SIG-M5 treated with dmso at 0.1 percent for 504 hours (cell line): ENCODE measurements at regions not wholly inside any gene's neighbourhood (a gene's known extent, or its start where the extent isn't known, plus 50 kb on each side); places are given as distances from the start of the nearest gene placed in this dataset.
"Not testable (repeated sequence)": the region's sequence is repeated elsewhere in the genome, so short reads cannot be mapped to it uniquely, and the experiment has no call there.

Source experiments
- DNase-seq: peaks from one replicate; lab custom pipeline; 2025; ENCODE audit not compliant: unreplicated experiment; lab: John Stamatoyannopoulos, UW

- no peak for DNase-seq
Measured at GRCh38 chr3:67145738-67146137, 147.6 kb downstream of the KBTBD8 start.

GRCh38 chr3:67154429-67154828, 156.3 kb downstream of the KBTBD8 start:
- DNase-seq = no peak

DNA sequence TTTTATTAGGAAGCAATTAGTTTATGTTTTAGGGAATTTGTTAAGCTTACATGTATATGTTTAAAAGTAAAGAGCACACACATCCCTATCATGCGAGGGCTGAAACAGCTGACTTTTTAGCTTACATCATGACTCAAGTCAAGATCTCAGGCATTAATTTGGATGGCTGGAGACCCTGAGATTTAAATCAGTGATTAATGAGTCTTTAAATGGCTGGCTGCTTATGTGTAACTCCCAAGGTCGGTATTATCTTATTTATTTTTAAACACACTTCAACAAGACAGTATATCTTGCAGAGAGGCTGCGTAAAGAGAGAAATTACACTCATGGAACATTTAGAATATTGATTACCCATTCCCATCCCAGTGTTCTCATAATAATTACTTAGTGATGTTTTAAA, 169.4 kb downstream of the KBTBD8 start:
- no peak for DNase-seq

DNA sequence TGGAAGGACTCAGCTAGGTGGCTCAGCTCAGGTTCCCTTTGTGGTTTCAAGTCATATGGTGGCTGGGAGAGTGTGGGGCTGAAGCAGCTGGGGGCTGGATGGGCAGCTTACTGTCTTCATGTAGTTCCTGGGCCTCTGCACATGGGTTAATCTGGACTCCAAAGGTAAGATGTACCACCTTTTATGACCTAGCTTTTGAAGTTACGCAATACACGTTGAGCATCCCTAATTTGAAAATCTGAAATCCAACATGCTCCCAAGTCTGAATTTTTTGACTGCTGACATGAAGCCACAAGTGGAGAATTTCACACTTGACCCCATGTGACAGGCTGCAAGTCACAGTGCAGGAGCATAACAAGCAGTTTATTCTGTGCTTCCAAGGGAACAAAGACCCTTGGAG, 173.7 kb downstream of the KBTBD8 start:
- DNase-seq = no peak

DNA sequence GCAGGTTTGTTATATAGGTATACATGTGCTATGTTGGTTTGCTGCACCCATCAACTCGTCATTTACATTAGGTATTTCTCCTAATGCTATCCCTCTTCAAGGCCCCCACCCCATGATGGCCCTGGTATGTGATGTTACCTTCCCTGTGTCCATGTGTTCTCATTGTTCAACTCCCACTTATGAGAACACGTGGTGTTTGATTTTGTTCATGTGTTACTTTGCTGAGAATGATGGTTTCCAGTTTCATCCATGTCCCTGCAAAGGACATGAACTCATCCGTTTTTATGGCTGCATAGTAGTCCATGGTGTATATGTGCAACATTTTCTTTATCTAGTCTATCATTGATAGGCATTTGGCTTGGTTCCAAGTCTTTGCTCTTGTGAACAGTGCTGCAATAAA, 175.0 kb downstream of the KBTBD8 start:
- DNase-seq = not testable (repeated sequence)

- no peak for DNase-seq
Measured at GRCh38 chr3:67176396-67176795, 178.3 kb downstream of the KBTBD8 start.

- no peak for DNase-seq
Measured at GRCh38 chr3:67192466-67192865, 194.4 kb downstream of the KBTBD8 start.

- no peak for DNase-seq
Measured at GRCh38 chr3:67196677-67197076, 198.6 kb downstream of the KBTBD8 start.

GRCh38 chr3:67198374-67198773, 200.3 kb downstream of the KBTBD8 start:
- no peak for DNase-seq

DNA sequence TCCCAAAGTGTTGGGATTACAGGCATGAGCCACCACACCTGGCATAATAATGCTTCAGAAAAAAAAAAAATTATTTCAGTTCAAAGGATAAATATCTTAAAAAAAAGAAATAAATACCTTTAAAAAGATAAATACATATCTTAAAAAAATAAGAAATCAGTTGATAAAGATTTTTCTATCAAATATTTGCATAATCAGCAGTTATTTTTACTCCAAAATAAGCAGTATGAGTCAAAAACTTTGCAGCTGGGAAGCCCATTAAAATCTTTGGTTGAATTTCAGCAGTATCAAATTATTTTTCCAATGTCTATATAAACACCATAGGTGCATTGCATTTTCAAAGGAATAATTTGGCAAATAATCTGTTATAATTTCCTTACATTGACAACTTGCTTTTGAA, 202.5 kb downstream of the KBTBD8 start:
- DNase-seq = no peak

GRCh38 chr3:67201026-67201425, 202.9 kb downstream of the KBTBD8 start:
- no peak for DNase-seq

DNA sequence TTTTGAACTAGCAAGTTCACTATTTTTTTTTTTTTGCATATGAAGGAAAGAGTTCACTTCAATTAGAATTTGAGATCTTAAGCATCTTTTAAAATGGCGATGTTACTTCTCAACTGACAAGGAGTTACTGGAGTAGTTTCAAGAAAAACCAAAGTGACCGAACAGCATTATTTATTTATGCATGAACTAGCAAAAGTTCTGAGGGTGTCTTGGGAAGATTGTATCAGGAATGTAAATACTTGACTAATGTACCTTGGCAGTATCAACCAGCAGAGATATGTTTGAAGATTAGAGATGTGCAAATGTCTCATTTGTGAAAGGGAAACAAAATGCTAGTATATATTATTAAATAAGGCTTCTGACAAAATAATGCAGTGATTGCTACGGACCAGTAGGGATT, 203.9 kb downstream of the KBTBD8 start:
- no peak for DNase-seq

DNA sequence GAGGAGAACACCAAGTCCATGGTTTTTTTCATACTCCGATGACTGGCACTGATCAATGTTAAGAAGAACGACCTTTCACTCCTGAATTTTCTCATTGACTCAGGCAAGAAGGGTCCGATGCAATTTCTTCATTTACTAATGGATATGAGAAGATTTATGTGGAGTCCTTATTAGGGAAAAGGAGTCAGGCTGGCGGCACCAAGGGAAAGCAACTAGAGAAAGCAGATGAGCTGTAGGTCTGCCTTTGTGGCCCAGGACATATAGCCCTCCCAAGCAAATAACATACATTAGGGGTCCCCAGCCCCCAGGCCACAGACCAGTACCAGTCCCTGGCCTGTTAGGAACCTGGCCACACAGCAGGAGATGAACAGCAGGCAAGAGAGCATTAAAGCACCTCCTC, 206.8 kb downstream of the KBTBD8 start:
- no peak for DNase-seq

GRCh38 chr3:67215690-67216089, 217.6 kb downstream of the KBTBD8 start:
- no peak for DNase-seq

- no peak for DNase-seq
Measured at GRCh38 chr3:67227030-67227429, 228.9 kb downstream of the KBTBD8 start.

DNA sequence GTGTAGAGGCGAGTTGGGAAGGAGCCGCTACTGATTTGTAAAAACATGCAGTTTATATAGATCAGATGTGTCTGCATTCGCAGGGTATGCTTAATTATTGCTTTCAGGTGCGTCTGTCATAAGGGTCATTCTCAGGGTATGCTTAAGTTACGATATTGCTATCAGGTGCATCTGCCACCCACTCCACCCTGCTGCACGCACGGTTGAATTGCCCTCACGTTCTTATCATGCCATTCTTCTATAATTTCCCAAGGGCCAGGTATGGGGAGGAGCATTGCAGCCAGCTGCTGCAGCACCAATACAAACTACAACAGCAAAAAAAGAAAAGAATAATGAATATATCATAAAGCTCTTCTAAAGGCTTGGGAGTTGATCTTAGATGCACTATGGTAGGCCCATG, 230.0 kb downstream of the KBTBD8 start:
- DNase-seq = no peak

DNA sequence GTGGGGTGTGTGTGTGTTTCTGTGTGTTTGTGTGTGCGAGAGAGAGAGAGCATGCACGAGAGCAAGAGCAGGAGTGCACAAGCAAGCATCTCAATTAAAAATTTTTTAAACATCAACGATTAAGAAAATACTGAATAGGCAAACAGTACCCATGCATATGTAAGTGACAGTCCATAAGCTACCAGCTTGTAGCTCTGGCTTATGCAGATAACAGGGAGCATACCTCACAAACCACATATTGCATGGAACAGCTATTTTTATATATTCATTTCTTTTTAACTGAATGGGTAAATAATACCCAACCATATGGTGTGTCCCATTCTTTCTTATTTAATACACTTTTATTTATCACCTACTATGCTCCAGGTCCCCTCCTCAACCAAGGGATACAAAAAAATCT, 234.5 kb downstream of the KBTBD8 start:
- DNase-seq = no peak

GRCh38 chr3:67239353-67239752, 241.2 kb downstream of the KBTBD8 start:
- no peak for DNase-seq

DNA sequence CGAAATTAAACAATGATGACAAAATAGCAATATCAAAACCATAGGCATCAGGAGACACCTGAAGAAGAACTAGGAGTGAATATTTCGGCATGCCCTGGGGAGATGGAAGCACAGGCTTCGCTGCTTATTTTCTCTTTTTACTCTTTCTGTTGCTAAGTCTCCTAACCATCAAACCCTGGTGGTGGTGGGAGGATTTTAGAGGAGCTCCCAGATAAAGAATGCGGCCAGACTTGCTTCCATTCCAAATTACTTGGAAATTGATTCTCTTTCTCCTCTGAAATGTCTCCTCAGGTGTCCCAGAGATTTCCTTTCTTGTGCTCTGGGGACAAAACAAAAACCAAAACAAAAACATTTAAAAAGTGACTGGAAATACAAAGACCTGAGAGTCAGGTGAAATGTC, 243.0 kb downstream of the KBTBD8 start:
- no peak for DNase-seq

GRCh38 chr3:67244130-67244529, 246.0 kb downstream of the KBTBD8 start:
- DNase-seq = no peak

DNA sequence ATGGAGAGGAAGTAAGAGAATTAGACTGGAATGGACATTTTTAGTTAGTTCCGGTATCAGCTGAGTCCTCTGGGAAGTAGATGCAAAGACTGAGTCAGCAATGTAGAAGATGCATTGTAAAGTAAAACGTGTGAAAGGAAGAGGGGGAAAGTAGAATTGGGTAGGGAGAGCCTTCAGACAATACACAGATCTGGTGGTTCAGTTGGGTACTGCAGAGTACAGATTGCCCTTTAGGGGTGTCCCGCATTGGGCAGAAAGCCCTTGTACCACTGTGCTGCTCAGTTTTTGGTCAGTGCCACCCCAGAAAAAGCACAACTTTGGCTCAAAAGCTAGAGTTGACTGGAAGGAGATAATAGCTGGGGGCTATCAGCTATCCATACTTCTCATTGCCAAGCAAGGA, 247.4 kb downstream of the KBTBD8 start:
- no peak for DNase-seq

DNA sequence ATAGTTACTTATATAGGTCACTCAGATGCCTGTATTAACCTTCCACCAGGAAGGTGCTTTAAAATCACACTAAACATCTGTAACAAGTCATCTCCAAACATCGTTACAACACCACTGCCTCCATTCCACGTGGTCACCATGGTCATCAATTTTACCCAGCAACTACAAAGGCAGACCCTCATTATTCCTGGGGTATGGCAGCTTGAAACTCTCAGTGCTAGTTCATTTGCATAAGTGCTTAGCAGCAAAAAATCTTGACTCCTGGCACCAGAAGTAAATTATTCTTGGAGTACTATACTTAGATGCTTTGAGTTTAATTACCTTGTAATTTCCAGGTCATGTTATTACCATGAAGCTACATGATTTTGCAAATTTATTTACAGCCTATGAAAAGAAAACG, 250.6 kb downstream of the KBTBD8 start:
- no peak for DNase-seq

DNA sequence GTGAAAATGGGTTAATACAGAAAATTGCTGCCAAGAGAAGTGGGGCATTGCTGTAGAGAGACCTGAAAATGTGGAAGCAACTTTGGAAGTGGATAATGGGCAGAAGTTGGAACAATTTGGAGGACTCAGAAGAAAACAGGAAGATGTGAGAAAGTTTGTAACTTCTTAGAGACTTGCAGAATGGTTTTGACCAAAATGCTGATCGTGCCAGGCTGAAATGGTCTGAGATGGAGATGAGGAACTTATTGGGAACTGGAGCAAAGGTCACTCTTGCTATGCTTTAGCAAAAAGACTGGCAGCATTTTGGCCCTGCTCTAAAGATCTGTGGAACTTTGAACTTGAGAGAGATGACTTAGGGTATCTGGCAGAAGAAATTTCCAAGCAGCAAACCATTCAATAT, 254.8 kb downstream of the KBTBD8 start:
- DNase-seq = not testable (repeated sequence)

- DNase-seq = no peak
Measured at GRCh38 chr3:67278015-67278618, 280.0 kb downstream of the KBTBD8 start.
